Esophagus squamous epithelium (tissue), 4 donors: ENCODE measurements at regions not wholly inside any gene's neighbourhood (a gene's known extent, or its start where the extent isn't known, plus 50 kb on each side); places are given as distances from the start of the nearest gene placed in this dataset.

Source experiments
- CTCF ChIP-seq, 6 experiments: fragments of 450-650 bp in 4 of 6; fragments of 200-600 bp in 2 of 6; sonication (generic) in 2 of 6; IDR thresholded peaks; one replicate each; pipeline ENCODE4 v1.5.1; 2016 to 2019; ENCODE audit warnings: antibody characterized with exemption in 6 of 6, mild to moderate bottlenecking in 4 of 6, moderate library complexity in 4 of 6
- POLR2A ChIP-seq, 4 donors: fragments of 450-650 bp; IDR thresholded peaks; one replicate each; pipeline ENCODE4 v1.6.1; 2017; ENCODE audit warnings: antibody characterized with exemption in 4 of 4, mild to moderate bottlenecking in 4 of 4, moderate library complexity in 3 of 4

DNA sequence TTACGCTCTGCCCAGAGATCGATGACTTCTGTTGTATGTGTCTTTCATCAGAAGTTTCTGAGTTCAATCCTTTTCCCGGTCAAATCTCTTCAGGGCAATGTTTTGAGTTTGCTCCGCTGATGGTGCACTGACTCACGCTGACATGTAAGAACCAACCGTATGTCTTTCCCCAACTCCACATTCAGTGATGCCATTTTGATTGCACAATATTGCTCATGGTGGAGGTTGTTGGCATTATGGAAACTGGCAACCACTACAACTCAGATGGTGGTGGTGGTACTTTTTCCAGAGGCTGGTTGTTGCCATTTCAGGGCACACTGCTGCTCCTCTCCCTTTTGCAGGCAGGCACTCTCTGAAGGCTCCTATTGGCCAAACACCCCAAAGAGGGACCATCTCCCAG lies 751.5 kb downstream of the DCDC2C start:
- TF ChIP-seq CTCF (IDR thresholded peaks at IDR 0.05) (no peak), POLR2A (IDR thresholded peaks at IDR 0.05) (no peak)
